Muscle of leg (tissue), 3 donors: ENCODE measurements at regions not wholly inside any gene's neighbourhood (a gene's known extent, or its start where the extent isn't known, plus 50 kb on each side); places are given as distances from the start of the nearest gene placed in this dataset.
A peak's percentile ranks its signal among the peaks of the same experiment; 100 is the strongest.

Experiments
- DNase-seq: peaks from one replicate; pipeline ENCODE4 v3.0.0; 2013
- H3K27ac ChIP-seq: one replicate; pipeline ENCODE4 v1.5.1; 2013; ENCODE audit warnings: mild to moderate bottlenecking, low read length, control low read depth
- H3K27me3 ChIP-seq: one replicate; pipeline ENCODE4 v1.6.1; 2013; ENCODE audit warnings: low read length; ENCODE audit not compliant: control insufficient read depth, insufficient read depth
- H3K36me3 ChIP-seq: one replicate; pipeline ENCODE4 v1.6.1; 2013; ENCODE audit warnings: low read length; ENCODE audit not compliant: control insufficient read depth, insufficient read depth
- H3K4me1 ChIP-seq: one replicate; pipeline ENCODE4 v1.6.1; 2013; ENCODE audit warnings: low read length; ENCODE audit not compliant: control insufficient read depth, insufficient read depth
- H3K4me3 ChIP-seq: one replicate; pipeline ENCODE4 v1.5.1; 2013; ENCODE audit warnings: low read length, control low read depth
- H3K9me3 ChIP-seq: replicated peaks from 2 replicates; pipeline ENCODE4 v1.6.1; 2013; ENCODE audit warnings: low read depth, low read length; ENCODE audit not compliant: control insufficient read depth
- WGBS: methylation state at CpG from one replicate; pipeline ENCODE4 v1.1.5; 2013; ENCODE audit warnings: missing lambda C conversion rate; ENCODE audit not compliant: insufficient coverage; 5-methylcytosine and 5-hydroxymethylcytosine counted together

DNA sequence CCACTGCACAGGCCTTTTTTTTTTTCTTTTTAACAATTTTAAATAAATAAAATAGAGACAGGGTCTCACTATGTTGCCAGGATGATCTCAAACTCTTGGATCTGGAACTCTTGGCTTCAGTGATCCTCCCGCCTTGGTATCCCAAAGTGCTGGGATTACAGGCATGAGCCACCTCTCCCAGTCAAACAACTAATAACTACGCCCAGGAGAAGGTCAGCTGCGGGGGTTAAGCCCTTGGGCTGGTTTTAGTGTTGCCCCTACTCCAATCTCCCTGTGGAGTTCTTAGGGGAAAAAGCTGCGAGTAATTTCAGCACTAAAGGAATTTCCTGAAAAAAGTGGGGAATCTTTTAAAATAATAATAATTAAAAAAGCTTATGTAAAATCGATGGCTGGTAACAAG lies 96.4 kb upstream of the XPO1 start:
- Histone ChIP-seq H3K4me1 (no peaks in the 10 kb centered on the region), H3K27ac (no peak overlapping the region), H3K4me3 (no peak overlapping the region), H3K27me3 (no peaks in the 10 kb centered on the region), H3K36me3 (no peaks in the 10 kb centered on the region), H3K9me3 (no peaks in the 10 kb centered on the region)
- no peak for DNase-seq
- 67% methylated on average over 1 of the region's 5 CpGs for WGBS

DNA sequence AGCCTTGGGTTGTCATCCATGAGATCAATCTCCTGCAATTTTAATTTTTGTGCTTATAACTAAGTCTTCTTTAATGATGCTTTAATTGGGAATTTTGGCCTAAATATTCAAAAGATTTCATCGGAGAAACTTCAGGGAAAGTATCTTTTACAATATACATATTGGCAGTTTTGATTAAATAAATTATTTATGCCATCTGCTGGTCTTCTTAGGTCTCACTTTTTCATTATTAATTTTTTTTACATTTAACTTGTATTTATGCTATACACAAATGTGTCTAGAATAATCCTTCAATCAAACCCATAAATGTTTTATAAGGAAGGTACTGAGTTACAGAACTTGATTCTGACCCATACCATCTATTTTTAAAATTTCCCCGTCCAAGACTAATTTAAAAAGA lies 95.1 kb upstream of the XPO1 start:
- peak; percentile 6 for DNase-seq
- no peaks in the 10 kb centered on the region for H3K36me3 ChIP-seq
- no peaks in the 10 kb centered on the region for H3K27me3 ChIP-seq
- no peaks in the 10 kb centered on the region for H3K4me1 ChIP-seq
- no CpG with 5 or more reads among the region's 2 CpGs for WGBS
- H3K9me3 ChIP-seq = no peaks in the 10 kb centered on the region
- H3K4me3 ChIP-seq = no peak overlapping the region
- H3K27ac ChIP-seq = no peak overlapping the region

DNA sequence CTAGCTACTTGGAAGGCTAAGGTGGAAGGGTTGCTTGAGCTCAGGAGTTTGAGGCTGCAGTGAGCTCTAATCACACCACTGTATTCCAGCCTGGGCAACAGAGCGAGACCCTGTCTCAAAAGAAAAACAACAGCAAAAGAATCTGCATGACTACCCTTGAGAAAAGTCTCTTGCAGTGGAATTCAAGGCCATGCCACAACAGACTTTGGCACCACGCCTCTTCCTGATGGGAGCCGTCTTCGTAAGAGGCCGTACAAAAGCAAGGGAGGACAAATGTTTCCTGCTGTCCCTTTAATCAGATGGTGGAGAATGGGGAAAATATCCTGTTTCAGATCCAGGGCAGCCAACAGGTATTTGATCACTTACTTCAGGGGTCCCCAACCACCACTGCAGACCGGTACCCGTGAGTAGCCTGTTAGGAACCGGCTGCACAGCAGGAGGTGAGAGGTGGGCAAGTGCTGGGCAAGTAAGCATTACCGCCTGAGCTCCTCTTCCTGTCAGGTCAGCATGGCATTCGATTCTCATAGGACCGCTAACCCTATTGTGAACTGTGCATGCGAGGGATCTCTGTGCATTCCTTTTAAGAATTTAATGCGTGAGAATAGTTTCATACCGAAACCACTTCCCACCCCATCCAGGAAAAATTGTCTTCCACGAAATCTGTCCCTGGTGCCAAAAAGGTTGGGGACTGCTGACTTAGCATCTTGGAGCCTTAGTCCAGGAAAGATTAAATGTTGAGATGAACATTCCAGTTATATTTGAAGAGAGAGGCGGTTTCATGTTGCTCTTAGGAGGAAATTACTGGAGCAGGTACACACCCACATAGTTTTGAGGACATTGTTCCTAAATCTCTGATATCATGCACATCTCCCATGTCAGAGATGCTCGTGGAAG lies 94.4 kb upstream of the XPO1 start:
- no peak for DNase-seq
- Histone ChIP-seq H3K36me3 (no peaks in the 10 kb centered on the region), H3K4me3 (no peak overlapping the region), H3K27me3 (no peaks in the 10 kb centered on the region), H3K9me3 (no peaks in the 10 kb centered on the region), H3K27ac (no peak overlapping the region), H3K4me1 (no peaks in the 10 kb centered on the region)
- WGBS = 59% methylated on average over 4 of the region's 17 CpGs

DNA sequence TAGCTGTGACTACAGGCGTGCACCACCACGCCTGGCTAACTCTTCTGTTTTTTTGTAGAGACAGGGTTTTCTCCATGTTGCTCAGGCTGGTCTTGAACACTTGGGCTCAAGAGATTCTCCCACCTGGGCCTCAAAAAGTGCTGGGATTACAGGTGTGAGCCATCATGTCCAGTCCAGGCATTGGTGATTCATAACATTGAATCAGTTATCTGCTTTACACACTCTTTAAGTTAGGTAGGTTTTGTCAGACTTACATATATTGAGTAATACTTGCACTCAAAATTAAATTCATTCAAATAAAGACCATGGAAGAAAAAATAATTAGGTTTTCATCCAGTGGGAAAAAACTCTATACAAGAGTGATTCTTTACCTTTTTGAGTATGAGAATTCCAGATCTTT lies 93.2 kb upstream of the XPO1 start:
- WGBS = 90% methylated on average over 2 of the region's 2 CpGs
- Histone ChIP-seq H3K9me3 (no peaks in the 10 kb centered on the region), H3K27me3 (no peaks in the 10 kb centered on the region), H3K4me1 (no peaks in the 10 kb centered on the region), H3K4me3 (no peak overlapping the region), H3K36me3 (no peaks in the 10 kb centered on the region), H3K27ac (no peak overlapping the region)
- no peak for DNase-seq

DNA sequence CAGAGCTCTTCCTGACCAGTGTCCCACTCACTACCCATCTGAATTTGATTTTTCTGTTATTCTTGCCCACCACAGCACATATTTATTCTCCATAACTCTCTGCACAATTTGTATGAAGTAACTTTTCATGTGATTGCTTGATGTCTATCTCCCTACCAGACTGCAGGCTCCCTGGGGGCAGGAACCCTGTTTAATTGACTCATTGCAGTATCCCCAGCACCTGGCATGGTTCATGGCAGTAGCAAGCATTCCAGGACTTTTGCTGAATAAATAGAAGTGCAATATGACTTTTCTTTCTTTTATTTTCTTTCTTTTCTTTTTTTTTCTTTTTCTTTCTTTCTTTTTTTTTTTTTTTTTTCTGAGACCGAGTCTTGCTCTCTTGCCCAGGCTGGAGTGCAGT lies 88.7 kb upstream of the XPO1 start:
- H3K27ac ChIP-seq = no peak overlapping the region
- H3K4me1 ChIP-seq = no peaks in the 10 kb centered on the region
- no peaks in the 10 kb centered on the region for H3K9me3 ChIP-seq
- no peaks in the 10 kb centered on the region for H3K27me3 ChIP-seq
- DNase-seq = no peak
- H3K4me3 ChIP-seq = no peak overlapping the region
- WGBS = no CpG with 5 or more reads among the region's 1 CpG
- no peaks in the 10 kb centered on the region for H3K36me3 ChIP-seq

DNA sequence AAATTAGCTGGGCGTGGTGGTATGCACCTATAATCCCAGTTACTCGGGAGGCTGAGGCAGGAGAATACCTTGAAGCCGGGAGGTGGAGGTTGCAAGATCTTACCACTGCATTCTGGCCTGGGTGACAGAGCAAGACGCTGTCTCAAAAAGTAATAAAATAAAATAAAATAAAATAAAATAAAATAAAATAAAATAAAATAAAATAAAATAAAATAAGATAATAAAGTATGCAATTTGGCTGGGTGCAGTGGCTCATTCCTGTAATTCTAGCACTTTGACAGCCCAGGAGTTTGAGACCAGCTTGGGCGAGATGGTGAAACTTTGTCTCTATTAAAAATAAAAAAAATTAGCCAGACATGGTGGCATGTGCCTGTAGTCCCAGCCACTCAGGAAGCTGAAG lies 85.6 kb upstream of the XPO1 start:
- WGBS = no CpG with 5 or more reads among the region's 5 CpGs
- Histone ChIP-seq H3K36me3 (no peaks in the 10 kb centered on the region), H3K9me3 (no peaks in the 10 kb centered on the region), H3K4me1 (no peaks in the 10 kb centered on the region), H3K4me3 (no peak overlapping the region), H3K27me3 (no peaks in the 10 kb centered on the region), H3K27ac (no peak overlapping the region)
- DNase-seq = no peak

DNA sequence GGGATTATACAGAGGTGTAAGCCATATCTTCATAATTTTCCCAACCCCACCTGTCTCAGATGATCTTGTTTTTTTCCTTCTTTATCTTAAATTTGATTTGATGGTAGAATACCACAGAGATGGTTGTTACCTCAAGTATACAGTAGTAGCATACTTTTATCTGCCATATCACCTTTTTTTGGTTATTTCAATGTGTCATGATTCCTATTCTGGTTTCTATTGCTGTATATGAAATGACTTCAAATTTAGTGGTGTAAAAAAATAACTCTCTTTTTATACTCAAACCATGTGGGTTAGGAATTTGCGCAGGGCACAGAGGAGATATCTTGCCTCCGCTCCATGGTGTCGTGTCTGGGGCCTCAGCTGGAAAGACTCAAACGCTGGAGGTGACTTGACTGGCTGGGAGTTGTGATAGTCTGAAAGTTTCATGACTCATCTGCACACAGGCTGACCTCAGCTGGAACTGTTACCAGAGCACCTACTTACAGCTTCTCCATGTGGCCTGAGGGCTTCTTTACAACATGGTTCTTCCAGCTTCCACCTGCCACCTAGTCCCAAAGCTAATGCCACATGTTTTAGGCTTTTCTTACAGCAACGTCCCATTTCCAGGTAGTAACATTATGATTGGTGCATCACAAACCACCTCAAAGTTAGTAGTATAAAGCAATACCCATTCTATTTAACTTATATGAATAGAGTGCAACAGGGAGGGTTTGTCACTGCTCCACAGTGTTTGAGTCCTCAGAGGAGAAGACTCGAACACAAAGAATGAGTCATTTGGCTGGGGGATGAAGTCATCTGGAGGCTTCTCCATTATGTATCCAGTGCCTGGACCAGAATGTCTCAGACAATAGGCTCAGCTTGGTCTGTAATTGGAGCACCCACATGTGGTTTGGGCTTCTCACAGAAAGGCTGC lies 82.3 kb upstream of the XPO1 start:
- H3K9me3 ChIP-seq = no peaks in the 10 kb centered on the region
- H3K4me3 ChIP-seq = no peak overlapping the region
- 40% methylated on average over 2 of the region's 6 CpGs for WGBS
- peak; percentile 2 for DNase-seq
- H3K4me1 ChIP-seq = no peaks in the 10 kb centered on the region
- H3K27me3 ChIP-seq = no peaks in the 10 kb centered on the region
- H3K36me3 ChIP-seq = no peaks in the 10 kb centered on the region
- H3K27ac ChIP-seq = no peak overlapping the region

DNA sequence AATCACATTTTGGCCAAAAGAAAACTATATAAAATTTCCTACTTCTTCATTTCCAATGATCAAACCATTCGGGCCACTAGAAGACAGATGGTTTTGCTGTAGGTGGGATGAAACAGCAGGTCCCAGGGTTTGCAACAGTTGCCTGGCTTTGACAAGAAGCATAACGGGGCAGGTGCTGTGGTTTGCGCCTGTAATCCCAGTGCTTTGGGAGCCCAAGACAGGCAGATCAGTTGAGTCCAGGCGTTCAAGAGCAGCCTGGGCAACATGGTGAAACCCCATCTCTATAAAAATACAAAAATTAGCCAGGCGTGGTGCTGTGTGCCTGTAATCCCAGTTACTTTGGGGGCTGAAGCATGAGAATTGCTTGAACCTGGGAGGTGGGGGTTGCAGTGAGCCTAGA lies 81.4 kb upstream of the XPO1 start:
- H3K9me3 ChIP-seq = no peaks in the 10 kb centered on the region
- H3K4me3 ChIP-seq = no peak overlapping the region
- DNase-seq = no peak
- no CpG with 5 or more reads among the region's 5 CpGs for WGBS
- H3K36me3 ChIP-seq = no peaks in the 10 kb centered on the region
- H3K27me3 ChIP-seq = no peaks in the 10 kb centered on the region
- no peaks in the 10 kb centered on the region for H3K4me1 ChIP-seq
- H3K27ac ChIP-seq = no peak overlapping the region

DNA sequence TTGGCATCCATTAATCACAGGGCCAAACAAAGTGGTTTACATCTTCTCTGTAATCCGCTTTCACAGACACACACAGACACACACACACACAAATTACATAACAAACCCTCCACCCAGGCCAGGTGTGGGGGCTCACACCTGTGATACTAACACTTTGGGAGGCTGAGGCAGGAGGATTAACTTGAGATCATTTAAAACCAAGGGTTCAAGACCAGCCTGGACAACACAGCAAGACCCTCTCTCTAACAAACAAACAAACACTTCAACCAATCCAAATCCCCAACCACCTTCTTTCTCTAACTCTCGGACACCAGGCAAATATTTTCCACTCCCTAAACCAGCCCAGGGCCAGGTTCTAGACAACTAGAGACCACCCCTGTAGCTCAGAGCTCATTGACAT lies 79.5 kb upstream of the XPO1 start:
- WGBS = 56% methylated on average over 1 of the region's 2 CpGs
- Histone ChIP-seq H3K27ac (no peak overlapping the region), H3K9me3 (no peaks in the 10 kb centered on the region), H3K27me3 (no peaks in the 10 kb centered on the region), H3K36me3 (no peaks in the 10 kb centered on the region), H3K4me3 (no peak overlapping the region), H3K4me1 (no peaks in the 10 kb centered on the region)
- no peak for DNase-seq

DNA sequence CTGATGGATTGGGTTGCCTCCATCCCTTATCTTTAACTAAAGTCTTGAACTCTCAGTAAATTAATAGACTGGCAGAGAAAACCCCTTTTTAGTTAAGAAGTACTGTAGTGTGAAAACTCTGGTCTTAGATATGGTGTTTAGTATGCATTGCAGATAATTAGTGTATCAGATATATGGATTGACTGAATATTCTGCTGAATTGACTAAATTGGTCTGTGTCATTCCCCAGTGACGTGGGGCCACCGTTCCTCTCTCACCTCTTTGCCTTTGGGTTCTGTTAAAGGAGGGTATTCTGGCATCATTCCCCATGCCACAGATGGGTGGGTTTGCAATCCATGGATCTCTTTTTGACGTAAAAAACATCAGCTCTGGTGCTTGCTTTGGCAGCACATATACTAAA lies 67.1 kb upstream of the XPO1 start:
- H3K4me1 ChIP-seq = no peaks in the 10 kb centered on the region
- H3K27me3 ChIP-seq = no peaks in the 10 kb centered on the region
- H3K4me3 ChIP-seq = no peak overlapping the region
- H3K9me3 ChIP-seq = no peaks in the 10 kb centered on the region
- no peaks in the 10 kb centered on the region for H3K36me3 ChIP-seq
- no peak for DNase-seq
- 84% methylated on average over 3 of the region's 3 CpGs for WGBS
- H3K27ac ChIP-seq = no peak overlapping the region
